ENCODE measurements at regions not wholly inside any gene's neighbourhood (a gene's known extent, or its start where the extent isn't known, plus 50 kb on each side); places are given as distances from the start of the nearest gene placed in this dataset.
"Not testable (repeated sequence)": the region's sequence is repeated elsewhere in the genome, so short reads cannot be mapped to it uniquely, and the experiment has no call there.

DNA sequence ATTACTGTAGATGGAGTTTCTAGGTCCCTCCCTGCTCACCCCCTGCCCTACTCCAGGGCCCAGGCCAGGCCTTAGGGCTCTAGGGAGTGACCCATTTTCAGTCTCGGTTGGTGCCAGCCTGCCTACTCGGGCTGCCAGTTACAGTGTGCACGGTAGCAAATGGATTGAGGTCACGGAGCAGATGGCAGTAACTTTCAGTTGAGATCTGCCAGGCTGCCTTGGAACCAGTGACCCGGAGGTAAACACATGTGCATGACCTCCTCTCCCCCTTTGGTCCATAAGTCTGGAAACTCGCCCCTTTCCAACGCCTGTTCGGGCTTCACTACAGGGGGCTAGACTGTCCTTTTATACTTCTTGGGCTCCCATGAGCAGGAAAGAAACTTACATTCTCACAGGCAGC is 139.7 kb upstream of the TBX3 start:
- DNase-seq = no peak

GRCh38 chr12:114821570-114821969 is 137.6 kb upstream of the TBX3 start:
- DNase-seq = no peak

GRCh38 chr12:114820796-114821195 is 136.8 kb upstream of the TBX3 start:
- DNase-seq = no peak

GRCh38 chr12:114817571-114818425 is 133.8 kb upstream of the TBX3 start:
- DNase-seq = no peak

- DNase-seq = no peak
Measured at GRCh38 chr12:114815026-114815795, 131.2 kb upstream of the TBX3 start.

DNA sequence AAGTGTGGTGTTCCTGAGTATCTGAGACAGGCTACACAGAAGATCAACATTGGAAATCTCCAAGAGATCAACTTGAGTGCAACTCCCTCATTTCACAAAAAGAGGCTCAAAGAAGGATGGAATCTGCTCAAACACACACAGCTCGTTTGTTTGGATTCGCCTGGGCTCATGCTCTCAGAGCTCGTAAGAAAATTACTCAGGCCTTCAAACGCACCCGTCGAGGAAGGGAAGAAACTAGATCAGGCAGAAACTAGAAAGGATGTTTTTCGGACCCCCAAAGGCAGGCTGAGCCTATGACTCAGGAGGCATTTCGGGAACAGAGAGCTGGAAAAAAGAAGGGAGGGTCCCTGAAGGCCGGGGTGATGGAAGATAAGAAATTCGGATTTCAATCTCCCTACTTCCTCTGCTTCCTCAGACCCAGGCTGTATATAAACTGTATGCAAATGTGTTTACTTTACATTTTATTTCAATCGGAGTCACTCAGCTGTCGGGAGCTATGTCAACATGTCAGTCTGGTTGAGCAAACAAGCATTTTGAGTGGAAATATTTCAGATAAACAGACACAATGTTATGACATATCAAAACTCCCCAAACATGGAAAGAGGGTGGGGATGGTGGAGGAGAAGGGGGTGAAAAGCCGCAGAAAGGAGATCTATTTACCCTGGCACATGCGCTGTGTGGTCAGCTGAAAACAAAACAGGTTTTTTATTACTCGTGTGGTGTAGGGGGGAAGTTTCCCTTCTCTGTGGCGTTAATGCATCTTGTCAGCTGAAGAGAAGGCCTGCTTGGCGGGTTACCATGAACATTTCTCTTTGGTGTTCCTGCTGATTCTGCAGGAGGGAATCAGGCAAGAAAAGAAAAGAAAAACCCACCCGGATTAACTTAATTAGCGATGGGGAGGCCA is 129.1 kb upstream of the TBX3 start:
- no peak for DNase-seq

- no peak for DNase-seq
Measured at GRCh38 chr12:114812384-114812783, 128.4 kb upstream of the TBX3 start.

DNA sequence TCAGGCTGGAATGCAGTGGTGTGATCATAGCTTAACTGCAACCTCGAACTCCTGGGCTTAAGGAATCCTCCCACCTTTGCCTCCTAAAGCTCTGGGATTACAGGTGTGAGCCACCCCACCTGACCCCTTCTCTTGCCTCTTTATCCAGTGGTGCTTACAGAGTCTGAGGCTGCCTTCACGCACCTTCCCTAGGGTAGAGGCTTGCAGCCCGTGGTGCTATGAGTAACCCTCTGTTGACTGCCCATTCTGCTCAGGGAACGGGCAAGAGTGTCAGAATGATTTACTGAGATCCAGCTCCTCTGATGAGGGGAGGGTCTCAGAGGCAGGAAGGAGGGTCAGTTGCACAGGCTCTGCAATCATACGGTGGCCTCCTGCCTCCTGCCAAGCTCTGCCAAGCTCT is 125.1 kb upstream of the TBX3 start:
- DNase-seq = no peak

DNA sequence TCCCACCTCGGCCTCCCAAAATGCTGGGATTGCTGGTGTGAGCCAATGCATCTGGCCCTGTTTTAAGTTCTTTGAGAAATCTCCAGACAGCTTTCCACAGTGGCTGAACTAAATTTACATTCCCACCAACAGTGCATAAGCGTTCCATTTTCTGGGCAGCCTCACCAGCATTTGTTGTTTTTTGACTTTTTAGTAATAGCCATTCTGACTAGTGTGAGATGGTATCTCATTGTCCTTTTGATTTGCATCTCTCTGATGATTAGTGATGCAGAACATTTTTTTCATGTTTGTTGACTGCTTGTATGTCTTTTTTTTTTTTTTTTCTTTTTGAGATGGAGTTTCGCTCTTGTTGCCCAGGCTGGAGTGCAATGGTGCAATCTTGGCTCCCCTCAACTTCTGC is 117.4 kb upstream of the TBX3 start:
- not testable (repeated sequence) for DNase-seq

GRCh38 chr12:114800566-114800965 is 116.6 kb upstream of the TBX3 start:
- not testable (repeated sequence) for DNase-seq

DNA sequence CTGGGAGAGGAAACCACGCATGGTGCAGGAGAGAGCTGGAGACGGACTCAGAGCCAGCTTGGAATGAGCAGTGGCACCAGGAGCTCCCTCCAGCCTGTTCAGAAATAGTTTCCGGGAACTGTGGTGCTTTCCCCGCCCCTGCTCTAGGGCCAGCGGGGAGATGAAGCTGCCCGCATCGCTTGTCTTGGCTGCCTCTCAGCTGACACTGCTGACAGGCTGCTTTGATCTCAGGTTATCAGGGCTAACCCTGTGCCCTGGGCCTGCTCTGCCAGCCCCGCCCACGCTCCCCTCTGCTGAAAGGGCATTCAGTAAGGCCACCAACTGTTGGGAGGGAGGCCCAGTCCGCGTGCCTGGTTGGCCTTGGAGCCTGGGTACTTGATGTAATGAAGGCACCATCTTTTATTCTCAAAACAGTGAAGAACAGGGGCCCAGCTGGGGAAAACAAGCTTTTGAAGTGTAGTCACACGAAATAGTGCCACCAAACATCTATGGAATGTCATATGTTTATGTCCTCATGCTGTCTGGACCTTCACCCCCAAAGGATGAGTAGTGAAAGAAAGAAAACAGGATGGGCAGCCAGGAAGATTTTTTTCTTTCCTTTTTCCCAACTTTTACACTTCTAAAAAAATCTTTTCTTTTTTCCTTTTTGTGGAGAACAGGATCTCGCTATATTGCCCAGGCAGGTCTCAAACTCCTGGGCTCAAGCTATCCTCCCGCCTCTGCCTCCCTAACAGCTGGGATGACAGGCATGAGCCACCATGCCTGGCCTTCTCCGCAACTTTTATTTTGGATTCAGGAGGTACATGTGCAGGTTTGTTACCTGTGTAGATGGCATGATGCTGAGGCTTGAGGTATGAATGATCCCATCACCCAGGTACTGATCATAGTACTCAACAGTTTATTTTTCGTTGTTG is 115.9 kb upstream of the TBX3 start:
- DNase-seq = no peak

DNA sequence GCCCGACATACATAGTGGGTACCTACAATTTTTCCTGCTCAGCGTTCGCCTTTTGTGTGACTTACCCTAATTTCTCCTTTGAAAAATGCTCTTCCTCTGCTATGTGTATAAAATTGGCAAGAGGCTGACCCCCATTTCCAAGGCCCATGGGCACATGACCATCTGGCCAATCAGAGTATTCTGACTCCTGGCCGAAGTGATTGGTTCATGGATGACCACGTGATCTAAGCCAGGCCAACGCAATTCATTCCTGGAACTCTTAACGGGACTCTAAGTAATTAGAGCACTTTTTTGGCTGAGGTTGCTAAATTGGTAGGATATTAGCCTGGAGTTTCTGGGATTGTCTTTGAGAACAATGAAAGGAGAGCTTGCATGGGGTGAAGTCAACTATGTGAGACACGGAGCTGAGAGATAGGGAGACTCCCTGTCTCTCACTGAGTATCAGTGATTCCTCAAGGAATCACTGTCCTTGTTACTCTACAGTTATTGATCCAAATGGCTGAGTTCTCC is 110.1 kb upstream of the TBX3 start:
- no peak for DNase-seq

GRCh38 chr12:114790276-114790675 is 106.3 kb upstream of the TBX3 start:
- no peak for DNase-seq

DNA sequence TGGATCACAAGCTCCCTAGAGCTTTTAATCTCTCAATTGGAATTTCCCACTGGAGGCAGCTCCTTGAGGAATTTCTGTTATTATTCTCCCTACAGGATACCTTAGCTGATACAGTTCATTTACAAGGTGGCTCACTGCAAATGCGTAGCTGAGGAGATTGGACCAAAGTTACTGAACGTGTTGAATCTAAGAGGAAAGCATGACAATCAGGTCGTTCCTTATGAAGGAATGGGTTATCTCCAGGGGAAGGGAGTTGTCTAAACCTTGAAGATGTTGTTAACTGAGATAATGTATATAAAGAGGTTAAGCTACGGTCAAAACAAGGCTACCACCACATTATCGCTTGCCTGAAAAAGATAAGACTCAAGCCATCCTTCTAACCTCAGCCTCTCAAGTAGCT is 105.8 kb upstream of the TBX3 start:
- no peak for DNase-seq

DNA sequence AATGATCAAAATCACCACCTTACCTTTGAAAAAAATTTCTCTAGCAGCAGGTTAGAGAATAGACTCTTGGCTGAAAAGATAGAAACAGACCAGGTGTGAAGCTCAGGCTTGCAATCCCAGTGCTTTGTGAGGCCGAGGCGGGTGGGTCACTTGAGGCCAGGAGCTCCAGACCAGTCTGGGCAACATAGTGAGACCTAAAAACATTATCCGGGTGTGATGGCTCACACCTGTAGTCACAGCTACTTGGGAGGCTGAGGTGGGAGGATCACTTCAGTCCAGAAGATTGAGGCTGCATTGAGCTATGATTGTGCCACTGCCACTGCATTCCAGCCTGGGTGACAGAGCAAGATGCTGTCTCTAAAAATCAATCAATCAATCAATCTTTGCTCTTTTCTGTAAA is 105.3 kb upstream of the TBX3 start:
- no peak for DNase-seq

GRCh38 chr12:114784526-114784925 is 100.6 kb upstream of the TBX3 start:
- no peak for DNase-seq

DNA sequence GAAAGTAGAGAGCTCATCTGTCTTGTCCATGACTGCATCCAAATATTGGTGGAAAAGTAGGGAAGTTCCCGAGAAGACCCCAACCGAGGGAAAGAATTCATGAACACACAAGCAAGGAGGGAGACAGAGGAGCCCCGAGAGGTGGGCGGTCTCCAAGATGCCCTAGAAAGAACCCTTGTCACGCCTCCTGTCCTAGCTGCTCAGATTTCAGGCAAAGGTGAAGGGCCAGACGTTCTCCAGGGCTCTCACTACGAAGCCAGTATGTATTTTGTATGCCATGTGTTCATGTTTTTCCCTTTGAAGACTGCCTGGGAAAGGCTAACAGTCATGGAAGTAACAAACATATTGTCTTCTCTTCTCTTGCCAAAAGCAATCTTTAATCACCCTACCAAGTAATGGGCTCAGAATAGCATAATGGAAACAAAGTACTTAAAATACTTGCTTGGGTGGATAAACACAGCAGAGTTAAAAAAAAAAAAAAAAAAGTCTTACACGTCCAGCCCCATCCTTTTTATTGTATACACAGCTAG is 99.2 kb upstream of the TBX3 start:
- no peak for DNase-seq

DNA sequence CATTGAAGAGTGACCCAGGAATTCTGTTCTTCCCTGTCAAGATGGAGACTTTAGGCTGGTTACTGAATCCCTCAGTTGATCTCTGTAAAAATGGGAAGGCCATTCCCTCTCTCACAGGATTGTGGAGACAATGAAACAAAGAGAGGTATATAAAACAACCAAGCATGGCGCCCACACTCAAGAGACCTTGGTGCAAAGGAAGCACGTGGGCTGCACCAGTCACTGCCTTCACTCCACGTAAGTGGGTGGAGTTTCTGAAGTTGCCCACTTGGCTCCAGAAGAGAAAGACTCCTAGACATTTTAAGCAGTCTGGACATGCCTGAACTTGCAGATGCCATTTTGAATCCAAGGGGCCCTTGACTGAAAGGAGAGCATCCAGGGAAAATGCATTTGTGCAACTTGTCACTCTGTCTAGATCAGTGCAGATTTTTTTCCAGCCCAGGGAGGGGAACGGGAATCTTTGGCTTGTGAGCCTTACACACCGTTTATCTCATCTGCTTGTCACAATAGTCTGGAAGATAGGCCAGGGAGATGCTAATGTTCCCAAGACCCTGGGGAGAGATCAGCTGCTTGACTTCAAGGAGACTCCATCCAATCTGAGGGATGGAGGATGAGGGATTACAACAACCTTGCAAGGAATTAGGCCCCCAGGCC is 96.9 kb upstream of the TBX3 start:
- no peak for DNase-seq

- DNase-seq = no peak
Measured at GRCh38 chr12:114779647-114780046, 95.7 kb upstream of the TBX3 start.

GRCh38 chr12:114779186-114779585 is 95.2 kb upstream of the TBX3 start:
- no peak for DNase-seq

Measured in KG1 (cell line).